ENCODE measurements at regions not wholly inside any gene's neighbourhood (a gene's known extent, or its start where the extent isn't known, plus 50 kb on each side); places are given as distances from the start of the nearest gene placed in this dataset.
"Not testable (repeated sequence)": the region's sequence is repeated elsewhere in the genome, so short reads cannot be mapped to it uniquely, and the experiment has no call there.

- no peak for DNase-seq (ENCODE audit: low read depth)
Observed at GRCh38 chr6:87763276-87763675, 61.2 kb upstream of the AKIRIN2 start.

- DNase-seq (ENCODE audit: low read depth) = no peak
Observed at GRCh38 chr6:87762116-87762515, 60.1 kb upstream of the AKIRIN2 start.

GRCh38 chr6:87757792-87758191, 55.8 kb upstream of the AKIRIN2 start:
- no peak for DNase-seq (ENCODE audit: low read depth)

- no peak for DNase-seq (ENCODE audit: low read depth)
Observed at GRCh38 chr6:87756858-87757257, 54.8 kb upstream of the AKIRIN2 start.

- DNase-seq (ENCODE audit: low read depth) = no peak
Observed at GRCh38 chr6:87755708-87756671, 54.0 kb upstream of the AKIRIN2 start.

GRCh38 chr6:87754828-87755227, 52.8 kb upstream of the AKIRIN2 start:
- DNase-seq (ENCODE audit: low read depth) = no peak

GRCh38 chr6:87753131-87753685, 51.2 kb upstream of the AKIRIN2 start:
- no peak for DNase-seq (ENCODE audit: low read depth)

- not testable (repeated sequence) for DNase-seq (ENCODE audit: low read depth)
Observed at GRCh38 chr6:87752503-87752902, 50.5 kb upstream of the AKIRIN2 start.
